NCI-H774 (cell line): ENCODE measurements at regions not wholly inside any gene's neighbourhood (a gene's known extent, or its start where the extent isn't known, plus 50 kb on each side); places are given as distances from the start of the nearest gene placed in this dataset.

Experiments used
- DNase-seq: peaks from one replicate; lab custom pipeline; 2025; lab: John Stamatoyannopoulos, UW

DNA sequence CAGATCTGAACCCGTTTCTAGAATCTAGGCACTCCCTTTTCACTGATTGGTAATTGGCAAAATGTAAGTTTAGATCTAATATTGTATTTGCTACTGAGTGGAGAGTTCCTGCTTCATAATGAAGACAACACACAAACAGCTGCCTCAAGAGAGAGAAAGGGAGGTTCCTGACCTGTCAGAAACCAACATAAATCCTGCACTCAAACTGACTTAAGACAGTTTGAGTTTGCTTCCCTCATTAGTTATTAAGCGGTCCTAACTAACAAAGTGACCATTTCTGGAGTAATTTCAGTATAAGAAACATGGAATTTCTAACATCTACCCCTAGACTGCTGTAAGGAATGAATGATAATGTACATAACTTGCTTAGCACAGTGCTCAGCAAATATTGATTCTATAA lies 191.2 kb downstream of the METTL4 start:
- no peak for DNase-seq

DNA sequence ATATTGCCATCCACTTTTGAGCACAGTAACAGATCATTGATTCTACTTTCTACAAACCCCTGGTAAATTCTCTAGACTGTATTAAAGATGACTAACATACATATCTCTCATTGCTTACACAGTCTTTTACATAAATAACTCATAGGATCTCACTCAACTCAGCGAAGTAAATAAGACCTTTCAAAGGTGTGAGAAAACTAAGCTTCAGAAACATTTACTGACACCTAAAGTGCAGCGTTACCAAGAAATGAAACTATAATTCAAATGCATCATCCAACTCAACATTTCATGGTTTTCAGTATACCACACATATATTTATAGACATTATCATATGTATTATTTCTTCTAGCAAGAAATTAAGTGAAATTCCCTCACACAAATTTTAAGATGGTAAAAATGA lies 189.8 kb downstream of the METTL4 start:
- DNase-seq, result no peak

DNA sequence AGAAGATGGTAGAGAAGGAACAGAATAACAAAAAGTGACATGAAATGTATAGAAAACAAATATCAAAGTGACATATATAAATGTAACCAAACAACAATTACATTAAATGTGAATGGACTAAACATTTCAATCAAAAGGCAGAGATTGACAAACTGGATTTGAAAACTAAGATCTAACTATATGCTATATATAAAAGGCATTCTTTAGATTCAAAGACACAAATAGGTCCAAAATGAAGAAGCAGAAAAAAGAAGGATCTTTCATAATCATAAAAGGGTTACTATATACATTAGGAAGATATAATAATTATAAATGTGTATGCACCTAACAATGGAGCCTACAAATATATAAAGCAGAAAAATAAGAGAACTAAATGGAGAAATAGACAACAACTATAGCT lies 183.7 kb downstream of the METTL4 start:
- DNase-seq, result no peak

DNA sequence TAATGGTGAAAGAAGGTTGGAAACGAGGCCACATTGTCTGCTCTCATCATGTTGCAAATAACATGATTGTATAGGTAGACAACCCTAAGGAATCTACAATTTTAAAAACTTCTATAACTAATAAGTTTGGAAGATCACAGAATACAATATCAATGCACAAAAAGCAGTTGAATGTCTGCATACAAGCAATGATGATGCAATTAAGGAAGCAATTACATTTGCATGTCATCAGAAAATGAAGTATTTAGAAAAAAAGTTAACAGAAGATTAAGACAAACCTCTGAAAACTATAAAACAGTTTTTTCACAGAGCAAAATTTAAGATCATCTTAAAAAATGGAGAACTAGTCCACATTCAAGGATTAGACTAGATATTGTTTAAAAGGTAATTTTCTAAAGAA lies 181.1 kb downstream of the METTL4 start:
- no peak for DNase-seq

DNA sequence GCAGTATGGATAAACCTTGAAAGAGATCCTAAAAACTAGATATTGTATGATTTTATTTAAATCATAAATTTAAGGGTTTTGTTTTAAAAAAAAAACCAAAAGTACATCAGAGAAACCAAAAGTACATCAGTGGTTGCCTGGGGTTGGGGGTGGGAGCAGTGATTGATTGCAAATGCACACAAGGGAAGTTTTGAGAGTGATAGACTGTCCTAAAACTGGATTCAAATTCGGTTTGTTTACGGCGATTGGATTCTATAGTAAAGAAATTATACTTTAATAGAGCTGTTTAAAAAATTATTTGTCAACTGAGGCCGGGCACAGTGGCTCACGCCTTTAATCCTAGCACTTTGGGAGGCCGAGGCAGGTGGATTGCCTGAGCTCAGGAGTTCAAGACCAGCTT lies 179.8 kb downstream of the METTL4 start:
- DNase-seq, result no peak

DNA sequence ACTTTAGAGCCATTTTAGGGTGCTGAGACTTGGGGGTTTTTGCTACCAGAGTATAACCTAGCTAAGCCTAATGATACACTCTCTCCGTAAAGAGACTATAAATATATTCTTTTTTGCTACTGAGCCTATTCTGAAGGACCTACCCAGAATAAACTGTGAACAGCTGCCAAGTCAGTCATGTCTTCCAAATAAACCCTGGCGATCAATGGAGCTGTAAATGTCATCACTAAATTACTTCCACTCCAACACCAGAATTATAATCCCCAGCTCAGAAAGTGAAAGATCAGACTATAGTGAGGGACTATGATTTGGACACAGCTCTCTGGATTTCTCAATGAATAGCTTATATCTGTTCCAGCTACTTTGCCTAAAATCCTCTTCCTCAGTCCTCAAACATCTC lies 178.9 kb downstream of the METTL4 start:
- DNase-seq, result no peak

DNA sequence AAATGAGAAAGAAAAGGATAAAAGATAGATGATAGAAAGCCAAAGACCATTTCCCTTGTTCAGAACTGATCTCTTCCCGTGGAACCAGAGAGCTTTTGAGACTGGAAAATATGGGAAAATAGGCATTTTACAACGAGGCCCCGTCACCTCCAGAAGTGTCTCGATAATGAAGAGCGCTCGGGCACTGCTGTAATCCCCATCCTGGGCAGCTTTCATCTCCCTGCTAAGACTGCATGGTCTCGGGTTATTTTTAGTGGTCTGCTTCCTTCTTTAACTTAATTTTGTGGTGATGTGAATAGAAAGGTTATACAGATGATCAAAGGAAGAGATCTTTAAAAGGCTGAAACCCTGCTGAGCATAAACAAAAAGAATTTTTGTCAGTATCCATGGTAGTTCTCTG lies 176.6 kb downstream of the METTL4 start:
- no peak for DNase-seq

DNA sequence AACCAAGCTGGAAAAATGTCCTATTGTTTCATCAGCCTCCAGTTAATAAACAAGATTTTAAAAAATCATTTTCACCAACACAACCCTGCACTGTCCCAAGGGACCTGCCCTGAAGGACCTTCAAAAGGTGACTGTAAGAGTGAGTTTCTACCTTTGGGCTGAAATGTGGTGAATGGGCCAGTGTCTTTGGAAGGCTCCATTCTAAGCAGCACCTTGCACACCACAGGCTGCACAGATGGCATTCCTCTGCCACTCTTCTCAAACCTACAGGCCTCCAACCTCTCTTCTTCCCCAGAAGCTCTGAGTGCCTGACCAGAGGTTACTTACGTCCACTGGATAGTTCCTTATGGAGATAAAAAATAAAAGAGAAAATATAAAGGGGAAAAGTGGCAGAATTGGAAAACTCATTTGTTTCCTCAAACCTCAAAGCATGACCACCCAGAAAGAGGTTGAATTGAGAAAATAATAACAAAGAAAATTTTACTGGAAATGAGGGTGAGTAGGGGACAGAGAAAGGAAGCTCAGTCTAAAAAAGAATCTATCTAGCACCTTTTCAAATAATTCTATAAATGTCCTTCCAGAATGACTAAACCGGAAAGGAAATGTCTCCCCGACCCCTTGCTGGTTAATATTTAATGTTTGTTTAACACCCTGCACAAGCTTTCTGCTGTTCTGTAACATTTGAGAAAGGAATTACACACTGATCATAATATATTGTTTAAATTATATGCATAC lies 175.7 kb downstream of the METTL4 start:
- DNase-seq, result no peak

DNA sequence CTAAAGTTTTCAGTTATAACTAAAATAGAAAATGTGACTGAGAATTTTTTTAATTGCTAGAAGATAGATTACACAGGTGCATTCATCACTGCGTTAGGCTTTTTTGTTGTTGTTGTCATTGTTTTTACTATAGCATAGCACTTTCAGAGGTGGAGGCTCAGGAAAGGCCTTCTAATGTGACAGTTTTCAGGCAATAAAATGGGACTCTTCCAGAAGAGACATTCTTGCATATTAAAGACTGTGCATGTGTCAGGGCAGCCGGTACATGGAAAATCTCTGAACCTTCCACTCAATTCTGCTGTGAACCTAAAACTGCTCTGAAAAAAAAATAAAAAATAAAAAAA lies 175.2 kb downstream of the METTL4 start:
- no peak for DNase-seq

DNA sequence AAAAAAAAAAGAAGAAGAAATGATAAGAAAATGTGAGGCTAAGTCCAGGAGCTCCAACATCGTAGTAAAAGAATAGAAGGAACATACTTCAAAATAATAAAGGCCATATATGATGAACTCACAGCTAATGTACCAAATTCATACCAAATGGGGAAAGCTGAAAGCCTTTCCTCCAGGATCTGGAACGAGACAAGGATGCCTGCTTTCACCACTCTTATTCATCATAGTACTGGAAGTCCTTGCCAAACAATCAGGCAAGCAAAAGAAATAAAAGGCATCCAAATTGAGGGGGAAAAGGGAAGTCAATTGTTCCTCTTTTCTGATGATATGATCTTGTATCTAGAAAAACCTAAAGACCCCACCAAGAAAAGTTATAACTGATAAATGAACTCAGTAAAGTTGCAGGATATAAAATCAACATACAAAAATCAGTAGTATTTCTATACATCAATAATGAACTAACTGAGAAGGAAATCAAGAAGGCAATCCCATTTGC lies 170.6 kb downstream of the METTL4 start:
- DNase-seq, result no peak

DNA sequence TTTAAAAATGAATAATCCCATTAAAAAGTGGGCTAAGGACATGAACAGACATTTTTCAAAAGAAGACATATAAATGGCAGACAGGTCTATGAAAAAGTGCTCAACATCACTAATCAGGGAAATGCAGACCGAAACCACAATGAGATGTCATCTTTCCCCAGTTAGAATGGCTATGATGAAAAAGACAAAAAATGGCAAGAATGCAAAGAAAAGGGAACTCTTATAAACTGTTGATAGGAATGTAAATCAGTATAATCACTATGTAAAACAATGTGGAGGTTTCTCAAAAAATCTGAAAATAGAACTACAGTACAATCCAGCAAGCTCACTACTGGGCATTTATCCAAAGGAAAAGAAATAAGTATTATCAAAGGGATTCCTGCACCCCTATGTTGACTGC lies 169.2 kb downstream of the METTL4 start:
- no peak for DNase-seq

DNA sequence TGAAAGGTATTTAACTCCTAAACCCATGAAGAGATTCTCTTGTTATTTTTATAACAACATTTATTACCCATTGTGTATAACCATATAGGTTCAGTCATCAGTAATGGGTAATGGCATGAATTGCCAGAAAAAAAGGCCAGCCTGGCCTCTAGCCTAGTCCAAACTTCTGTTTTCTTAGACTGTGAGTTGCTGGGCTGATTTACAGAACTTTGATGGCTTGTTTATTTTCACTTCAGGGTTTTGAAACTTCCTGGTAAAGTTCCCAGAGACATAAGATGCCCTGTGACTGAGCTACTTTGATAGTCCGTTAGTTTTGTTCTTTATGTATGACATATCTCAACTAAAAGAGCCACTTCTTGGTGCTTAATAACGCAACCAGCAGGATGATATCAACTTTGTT lies 164.8 kb downstream of the METTL4 start:
- DNase-seq, result no peak

DNA sequence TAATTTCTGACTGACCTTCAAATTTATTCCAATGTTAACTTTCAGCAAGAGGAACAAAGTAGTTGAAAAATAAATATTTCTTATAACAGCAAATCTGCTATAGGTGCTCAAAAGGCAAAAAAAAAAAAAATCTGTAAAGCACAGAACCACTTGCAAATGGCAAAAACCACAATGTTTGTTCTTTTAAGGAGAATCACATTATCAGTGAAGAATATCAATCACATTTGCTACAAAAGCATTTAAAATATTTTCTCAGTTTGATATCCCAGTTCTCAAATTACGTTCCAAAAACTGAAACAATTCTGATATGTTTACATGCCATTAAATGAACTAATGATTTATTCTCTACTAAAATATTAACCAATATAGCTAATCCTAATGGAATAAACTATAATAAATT lies 163.3 kb downstream of the METTL4 start:
- no peak for DNase-seq

DNA sequence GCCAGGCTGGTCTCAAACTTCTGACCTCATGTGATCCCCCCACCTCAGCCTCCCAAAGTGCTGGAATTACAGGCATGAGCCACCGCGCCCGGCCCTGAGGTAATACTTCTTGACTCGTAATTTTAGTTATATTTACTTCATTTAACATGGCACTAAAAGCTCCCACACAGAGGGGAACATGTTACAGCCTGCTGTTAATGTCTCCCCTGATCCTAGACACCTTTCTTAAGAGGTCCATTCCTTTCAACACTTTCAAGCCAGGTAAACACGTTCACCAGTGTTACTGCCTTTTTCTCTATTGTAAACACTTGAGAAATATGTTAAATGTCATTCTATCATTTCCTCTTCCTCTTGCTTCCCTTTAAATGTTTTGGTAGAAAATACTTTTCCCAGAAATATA lies 161.4 kb downstream of the METTL4 start:
- no peak for DNase-seq

DNA sequence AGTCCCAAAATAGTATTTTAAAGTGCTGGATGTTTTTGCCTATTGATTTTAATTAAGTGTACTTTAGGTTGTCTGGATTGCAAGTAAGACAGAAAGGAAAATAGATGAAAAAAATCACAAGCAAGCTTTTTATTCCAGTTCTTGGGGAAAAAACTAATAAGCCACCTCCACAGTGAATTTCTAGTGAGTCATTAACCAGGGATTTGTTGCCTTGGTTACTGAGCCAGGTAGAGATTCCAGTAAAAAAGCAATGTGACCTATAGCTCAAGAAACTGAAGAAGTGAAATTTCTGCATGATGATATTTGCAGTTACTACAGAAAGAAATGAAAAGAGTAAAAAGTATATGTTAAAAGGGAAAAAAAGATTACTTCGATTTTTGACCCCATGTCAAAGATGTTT lies 160.6 kb downstream of the METTL4 start:
- DNase-seq, result no peak

DNA sequence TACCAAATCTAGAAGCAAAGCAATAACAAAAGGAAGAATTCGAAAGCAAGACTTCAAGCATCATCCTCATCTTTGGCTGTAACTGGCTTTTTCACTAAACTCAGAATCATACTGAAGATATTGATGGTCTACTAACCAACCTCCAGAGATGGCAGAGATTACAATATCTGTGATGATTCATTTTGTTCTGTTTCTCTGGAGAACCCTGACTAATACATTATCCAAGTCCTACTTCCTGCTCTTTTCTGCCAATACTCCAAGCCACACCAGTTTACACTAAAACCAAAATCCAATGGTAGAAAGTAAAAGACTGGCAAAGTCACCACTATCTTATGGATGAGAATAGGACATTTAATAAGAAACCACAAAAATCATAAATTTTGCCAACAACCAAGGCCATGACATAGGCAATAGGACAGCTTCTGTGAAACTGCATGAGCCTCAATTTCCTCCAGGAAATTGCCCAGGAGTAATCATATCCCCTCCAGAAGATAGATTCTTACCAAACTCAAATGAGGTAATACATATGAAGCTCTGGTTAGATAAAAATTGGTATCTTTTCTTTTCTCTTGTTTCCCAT lies 159.8 kb downstream of the METTL4 start:
- no peak for DNase-seq

DNA sequence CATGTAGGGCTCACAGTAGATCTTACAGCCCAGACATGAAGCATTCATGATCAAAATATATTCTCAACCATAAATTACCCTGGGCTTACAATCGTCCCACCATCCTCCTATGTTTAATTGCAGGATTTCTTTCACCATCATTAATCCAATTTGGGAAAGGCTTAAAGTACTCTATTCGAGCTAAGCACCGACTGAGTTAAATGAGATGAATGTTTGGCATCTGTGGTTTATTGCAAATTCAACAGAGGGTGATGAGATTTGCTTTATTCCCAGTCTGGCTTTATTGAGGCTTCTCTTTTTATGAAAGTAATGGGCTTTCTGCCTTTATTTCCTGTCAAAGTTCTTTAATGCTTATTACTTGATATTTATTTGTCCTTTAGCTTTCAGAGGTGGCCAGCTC lies 159.0 kb downstream of the METTL4 start:
- DNase-seq, result no peak

DNA sequence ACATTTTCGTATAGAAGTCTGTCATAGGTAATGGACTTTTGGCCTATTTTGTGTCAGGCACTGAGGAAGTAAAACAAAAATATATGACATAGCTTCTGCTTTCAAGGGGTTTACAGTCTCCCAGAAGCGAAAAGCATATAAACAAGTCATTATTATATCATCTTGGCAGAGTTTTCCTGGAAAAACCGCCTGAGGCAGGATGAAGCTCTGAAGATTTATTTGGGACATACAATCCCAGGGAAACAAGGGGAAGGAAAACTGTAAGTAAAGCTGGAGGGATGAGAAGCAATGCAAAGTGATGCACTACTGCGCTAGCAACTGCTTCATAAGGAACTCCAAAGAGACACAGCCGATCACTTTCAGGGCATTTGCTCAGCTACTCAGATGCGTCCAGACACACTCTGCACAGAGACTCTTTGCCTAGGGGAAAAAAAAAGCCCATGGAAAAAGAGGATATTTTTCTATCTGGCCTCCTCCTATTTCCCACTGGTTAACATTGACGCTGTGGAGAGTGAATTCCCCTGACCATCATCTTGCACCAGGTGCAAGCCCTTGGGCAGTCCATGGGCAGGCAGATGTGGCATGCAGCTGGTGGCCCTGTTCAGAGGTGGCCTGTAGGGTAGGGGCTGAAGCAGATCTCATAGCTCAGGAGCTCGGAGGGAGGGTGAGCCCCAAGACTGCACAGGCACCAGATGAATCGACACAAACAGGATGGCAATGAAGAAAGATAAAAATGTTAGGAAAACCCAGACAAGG lies 158.1 kb downstream of the METTL4 start:
- DNase-seq, result no peak

DNA sequence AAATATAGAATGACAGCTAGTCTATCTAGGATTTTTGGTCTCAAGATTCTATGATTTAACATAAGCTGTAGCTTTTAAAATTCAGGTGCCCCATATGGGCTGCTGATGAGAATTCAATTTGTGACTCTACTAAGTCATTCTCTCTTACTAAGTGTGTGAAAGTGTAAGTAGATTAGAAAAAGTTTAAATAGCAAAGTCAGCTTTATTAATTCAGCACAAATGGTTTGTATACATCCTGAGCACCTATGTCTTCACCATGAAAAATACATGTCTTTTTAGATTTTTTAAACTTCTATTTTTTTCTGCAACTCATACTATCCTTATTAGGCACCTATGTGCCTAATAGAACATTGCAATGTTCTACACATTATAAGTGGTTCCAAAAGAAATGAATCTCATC lies 157.1 kb downstream of the METTL4 start:
- no peak for DNase-seq

DNA sequence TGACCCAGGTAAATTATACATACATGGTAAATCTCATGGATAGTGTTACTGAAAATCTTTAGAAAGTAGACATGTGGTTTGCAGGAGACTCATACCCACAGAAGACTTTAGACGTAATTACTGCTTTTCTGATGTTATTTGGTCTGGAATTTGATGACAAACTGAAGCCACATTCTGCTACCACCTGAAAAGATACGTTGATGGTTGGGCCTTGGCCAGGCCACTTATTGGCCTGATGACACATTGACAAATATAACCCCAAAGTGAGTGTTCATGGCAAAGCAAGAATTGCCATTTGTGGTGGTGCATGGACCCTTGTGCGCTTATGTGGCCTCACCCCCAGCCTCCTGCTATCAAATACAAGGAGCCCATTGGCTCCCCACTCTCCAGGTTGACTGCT lies 155.6 kb downstream of the METTL4 start:
- DNase-seq, result no peak

DNA sequence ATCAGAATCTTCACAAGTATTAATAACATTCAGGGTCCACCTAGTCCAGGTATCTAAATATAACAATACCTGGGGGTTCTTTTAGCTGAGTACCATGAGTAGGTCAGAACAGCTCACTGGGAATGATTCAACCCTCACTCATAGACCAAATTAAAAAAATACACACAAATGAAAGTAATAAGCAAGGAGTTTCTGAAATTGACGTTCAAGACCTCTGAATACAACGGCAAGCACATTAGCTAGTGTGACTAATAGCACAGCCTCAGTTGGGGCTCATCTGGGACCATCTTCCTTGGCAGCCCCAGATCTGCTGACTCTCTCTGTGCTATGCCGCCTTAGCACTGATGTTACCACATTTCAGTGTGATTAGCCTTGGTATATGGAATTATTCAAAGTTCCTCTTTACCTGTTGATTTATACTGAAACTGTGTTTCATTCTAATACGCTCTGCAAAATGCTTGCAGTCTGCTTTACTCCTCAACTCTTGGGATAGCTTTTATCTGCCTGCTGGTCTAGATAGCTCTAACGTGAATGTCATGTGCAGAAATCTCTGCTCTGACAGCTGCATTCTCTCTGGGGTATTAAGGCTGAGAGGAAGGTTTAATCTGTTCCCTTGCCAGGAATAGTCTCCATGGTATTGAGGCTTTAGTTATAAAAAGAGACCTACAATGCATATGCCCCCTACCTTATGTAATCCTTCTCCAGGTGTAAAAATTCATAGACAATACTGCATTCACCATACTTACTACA lies 153.3 kb downstream of the METTL4 start:
- no peak for DNase-seq

DNA sequence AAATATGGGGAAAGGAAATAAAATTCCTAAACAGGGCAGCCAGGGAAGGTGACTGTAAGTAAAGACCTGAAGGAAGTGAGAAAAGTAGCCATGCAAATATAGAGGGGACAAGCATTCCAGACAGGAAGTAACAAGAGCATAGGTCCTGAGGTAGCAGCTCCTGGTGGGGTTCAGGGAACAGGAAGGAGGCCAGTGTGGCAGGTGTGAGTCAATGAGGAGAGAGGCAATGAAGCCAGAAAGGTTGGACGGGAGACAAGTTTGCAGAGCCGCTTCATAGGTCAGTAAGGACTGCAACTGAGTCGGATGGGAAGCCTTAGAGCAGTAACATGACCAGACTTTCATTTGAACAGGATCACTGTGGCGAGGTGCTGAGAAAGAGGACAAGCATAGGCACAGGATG lies 150.9 kb downstream of the METTL4 start:
- DNase-seq, result no peak

DNA sequence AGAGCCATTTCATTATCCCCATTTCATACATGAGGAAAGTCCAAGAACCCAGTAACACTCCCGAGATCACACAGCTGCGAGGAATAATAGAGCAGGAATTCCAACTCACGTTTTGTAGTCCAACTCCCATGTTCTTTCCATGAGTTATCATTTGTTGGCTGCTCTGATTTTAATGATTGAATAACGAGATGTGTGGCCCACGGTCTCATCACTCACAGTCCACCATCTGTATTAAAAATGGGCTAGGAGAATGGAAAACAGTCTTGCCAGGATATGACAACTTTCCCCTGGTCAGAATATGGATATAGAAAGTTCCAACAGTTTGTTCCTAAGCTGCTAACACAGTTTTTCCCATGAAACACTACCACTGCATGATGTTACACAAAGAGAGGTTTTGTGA lies 147.5 kb downstream of the METTL4 start:
- DNase-seq, result no peak
